Esophagus squamous epithelium (tissue), 4 donors: ENCODE measurements at regions not wholly inside any gene's neighbourhood (a gene's known extent, or its start where the extent isn't known, plus 50 kb on each side); places are given as distances from the start of the nearest gene placed in this dataset.

Experiments
- CTCF ChIP-seq, 6 experiments: fragments of 450-650 bp in 4 of 6; fragments of 200-600 bp in 2 of 6; sonication (generic) in 2 of 6; IDR thresholded peaks; one replicate each; pipeline ENCODE4 v1.5.1; 2016 to 2019; ENCODE audit warnings: antibody characterized with exemption in 6 of 6, mild to moderate bottlenecking in 4 of 6, moderate library complexity in 4 of 6
- POLR2A ChIP-seq, 4 donors: fragments of 450-650 bp; IDR thresholded peaks; one replicate each; pipeline ENCODE4 v1.6.1; 2017; ENCODE audit warnings: antibody characterized with exemption in 4 of 4, mild to moderate bottlenecking in 4 of 4, moderate library complexity in 3 of 4

DNA sequence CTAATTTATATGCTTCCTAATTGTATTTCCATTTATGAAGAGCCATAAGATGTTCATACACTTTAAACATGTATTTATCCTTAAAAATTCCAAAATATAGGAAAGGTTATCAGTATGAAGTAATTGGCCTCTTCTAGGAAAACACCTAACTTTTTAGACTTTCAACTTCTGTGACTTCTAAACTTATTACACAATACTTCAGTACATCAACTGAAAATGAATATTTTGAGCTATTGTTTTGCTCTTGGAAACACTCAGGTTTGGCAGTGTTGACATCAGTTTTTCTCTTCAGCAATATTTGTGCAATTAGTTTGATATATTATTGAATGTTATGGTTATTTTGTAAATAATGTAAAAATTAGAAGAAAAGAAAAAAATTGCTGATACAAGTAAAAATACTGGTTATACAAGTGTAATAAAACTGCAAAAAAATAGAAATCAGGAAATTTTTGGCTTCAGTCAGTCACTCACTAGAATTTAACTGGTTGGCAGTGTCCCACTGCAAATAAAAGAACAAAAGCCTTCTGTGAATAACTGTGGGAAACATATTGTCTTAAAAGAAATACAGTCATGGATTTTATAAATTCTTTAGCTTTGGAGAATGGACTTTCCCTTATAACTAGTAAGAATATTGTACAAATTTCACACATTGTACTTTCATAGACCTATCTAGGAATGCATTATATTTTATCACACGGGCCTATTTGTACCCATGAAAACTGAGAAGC lies 635.9 kb downstream of the TLE1 start:
- no peak for TF ChIP-seq CTCF (IDR thresholded peaks at IDR 0.05)
- no peak for TF ChIP-seq POLR2A (IDR thresholded peaks at IDR 0.05)
